ENCODE measurements at regions not wholly inside any gene's neighbourhood (a gene's known extent, or its start where the extent isn't known, plus 50 kb on each side); places are given as distances from the start of the nearest gene placed in this dataset.
"Not testable (repeated sequence)": the region's sequence is repeated elsewhere in the genome, so short reads cannot be mapped to it uniquely, and the experiment has no call there.

- H3K4me3 ChIP-seq (ENCODE audit: low read length) = no peak overlapping the region
- no peak for DNase-seq (ENCODE audit: low read depth, low spot score)
These were observed 773.2 kb upstream of the LRRN3 start for GRCh38 chr7:110317541-110318265.

- not testable (repeated sequence) for H3K4me3 ChIP-seq (ENCODE audit: low read length); DNase-seq (ENCODE audit: low read depth, low spot score)
These were observed 770.6 kb upstream of the LRRN3 start for GRCh38 chr7:110320285-110320684.

- no peak for DNase-seq (ENCODE audit: low read depth, low spot score)
- no peak overlapping the region for H3K4me3 ChIP-seq (ENCODE audit: low read length)
These were observed 768.1 kb upstream of the LRRN3 start for GRCh38 chr7:110322796-110323195.

GRCh38 chr7:110326966-110327365 lies 764.0 kb upstream of the LRRN3 start:
- no peak for DNase-seq (ENCODE audit: low read depth, low spot score)
- no peak overlapping the region for H3K4me3 ChIP-seq (ENCODE audit: low read length)

GRCh38 chr7:110336423-110336822 lies 754.5 kb upstream of the LRRN3 start:
- no peak overlapping the region for H3K4me3 ChIP-seq (ENCODE audit: low read length)
- no peak for DNase-seq (ENCODE audit: low read depth, low spot score)

- no peak for DNase-seq (ENCODE audit: low read depth, low spot score)
- no peak overlapping the region for H3K4me3 ChIP-seq (ENCODE audit: low read length)
These were observed 753.3 kb upstream of the LRRN3 start for GRCh38 chr7:110337646-110338045.

GRCh38 chr7:110347081-110347480 lies 743.8 kb upstream of the LRRN3 start:
- DNase-seq (ENCODE audit: low read depth, low spot score) = no peak
- no peak overlapping the region for H3K4me3 ChIP-seq (ENCODE audit: low read length)

GRCh38 chr7:110356438-110356837 lies 734.5 kb upstream of the LRRN3 start:
- no peak for DNase-seq (ENCODE audit: low read depth, low spot score)
- H3K4me3 ChIP-seq (ENCODE audit: low read length) = no peak overlapping the region

GRCh38 chr7:110358028-110358427 lies 732.9 kb upstream of the LRRN3 start:
- DNase-seq (ENCODE audit: low read depth, low spot score) = no peak
- H3K4me3 ChIP-seq (ENCODE audit: low read length) = no peak overlapping the region

GRCh38 chr7:110371709-110372108 lies 719.2 kb upstream of the LRRN3 start:
- H3K4me3 ChIP-seq (ENCODE audit: low read length) = no peak overlapping the region
- no peak for DNase-seq (ENCODE audit: low read depth, low spot score)

- DNase-seq (ENCODE audit: low read depth, low spot score) = no peak
- no peak overlapping the region for H3K4me3 ChIP-seq (ENCODE audit: low read length)
These were observed 718.2 kb upstream of the LRRN3 start for GRCh38 chr7:110372685-110373084.

GRCh38 chr7:110373416-110373815 lies 717.5 kb upstream of the LRRN3 start:
- no peak for DNase-seq (ENCODE audit: low read depth, low spot score)

GRCh38 chr7:110373859-110374258 lies 717.1 kb upstream of the LRRN3 start:
- H3K4me3 ChIP-seq (ENCODE audit: low read length) = no peak overlapping the region

More at GRCh38 chr7:110373416-110373815, 717.5 kb upstream of the LRRN3 start:
- no peak overlapping the region for H3K4me3 ChIP-seq (ENCODE audit: low read length)

GRCh38 chr7:110375068-110375467 lies 715.9 kb upstream of the LRRN3 start:
- H3K4me3 ChIP-seq (ENCODE audit: low read length) = no peak overlapping the region

More at GRCh38 chr7:110373859-110374258, 717.1 kb upstream of the LRRN3 start:
- no peak for DNase-seq (ENCODE audit: low read depth, low spot score)

GRCh38 chr7:110382736-110383135 lies 708.2 kb upstream of the LRRN3 start:
- DNase-seq (ENCODE audit: low read depth, low spot score) = no peak

More at GRCh38 chr7:110375068-110375467, 715.9 kb upstream of the LRRN3 start:
- DNase-seq (ENCODE audit: low read depth, low spot score) = no peak

GRCh38 chr7:110386006-110386405 lies 704.9 kb upstream of the LRRN3 start:
- DNase-seq (ENCODE audit: low read depth, low spot score) = no peak
- H3K4me3 ChIP-seq (ENCODE audit: low read length) = no peak overlapping the region

More at GRCh38 chr7:110382736-110383135, 708.2 kb upstream of the LRRN3 start:
- H3K4me3 ChIP-seq (ENCODE audit: low read length) = no peak overlapping the region

- no peak overlapping the region for H3K4me3 ChIP-seq (ENCODE audit: low read length)
- no peak for DNase-seq (ENCODE audit: low read depth, low spot score)
These were observed 704.0 kb upstream of the LRRN3 start for GRCh38 chr7:110386913-110387312.

GRCh38 chr7:110387689-110388088 lies 703.2 kb upstream of the LRRN3 start:
- no peak overlapping the region for H3K4me3 ChIP-seq (ENCODE audit: low read length)
- DNase-seq (ENCODE audit: low read depth, low spot score) = no peak

- DNase-seq (ENCODE audit: low read depth, low spot score) = no peak
- no peak overlapping the region for H3K4me3 ChIP-seq (ENCODE audit: low read length)
These were observed 702.5 kb upstream of the LRRN3 start for GRCh38 chr7:110388457-110388856.

GRCh38 chr7:110396021-110396420 lies 694.9 kb upstream of the LRRN3 start:
- no peak for DNase-seq (ENCODE audit: low read depth, low spot score)
- H3K4me3 ChIP-seq (ENCODE audit: low read length) = no peak overlapping the region

All from Jurkat, Clone E6-1 (cell line).